RPMI8226 (cell line): ENCODE measurements at regions not wholly inside any gene's neighbourhood (a gene's known extent, or its start where the extent isn't known, plus 50 kb on each side); places are given as distances from the start of the nearest gene placed in this dataset.

Experiments
- DNase-seq: peaks from one replicate; pipeline ENCODE4 v3.0.0-alpha.2; 2015

- DNase-seq: no peak
These were observed 246.1 kb upstream of the FN1 start for GRCh38 chr2:215681799-215682596.

GRCh38 chr2:215680605-215681598, 245.0 kb upstream of the FN1 start:
- DNase-seq: peak; percentile 28

- DNase-seq: no peak
These were observed 242.2 kb upstream of the FN1 start for GRCh38 chr2:215678094-215678493.

GRCh38 chr2:215677481-215677880, 241.6 kb upstream of the FN1 start:
- DNase-seq: no peak

GRCh38 chr2:215672406-215672805, 236.5 kb upstream of the FN1 start:
- DNase-seq: no peak

GRCh38 chr2:215671691-215672090, 235.8 kb upstream of the FN1 start:
- DNase-seq: no peak

GRCh38 chr2:215671244-215671643, 235.4 kb upstream of the FN1 start:
- DNase-seq: no peak

GRCh38 chr2:215670396-215670795, 234.5 kb upstream of the FN1 start:
- no peak for DNase-seq

- DNase-seq: no peak
These were observed 232.5 kb upstream of the FN1 start for GRCh38 chr2:215668378-215668775.

- DNase-seq: no peak
These were observed 231.9 kb upstream of the FN1 start for GRCh38 chr2:215667585-215668377.

- no peak for DNase-seq
These were observed 229.1 kb upstream of the FN1 start for GRCh38 chr2:215664847-215665525.

GRCh38 chr2:215662715-215663114, 226.8 kb upstream of the FN1 start:
- no peak for DNase-seq

GRCh38 chr2:215660687-215661086, 224.8 kb upstream of the FN1 start:
- no peak for DNase-seq

- DNase-seq: no peak
These were observed 223.8 kb upstream of the FN1 start for GRCh38 chr2:215659650-215660049.

GRCh38 chr2:215658635-215659305, 222.9 kb upstream of the FN1 start:
- DNase-seq: no peak

GRCh38 chr2:215657844-215658243, 222.0 kb upstream of the FN1 start:
- no peak for DNase-seq

- no peak for DNase-seq
These were observed 218.4 kb upstream of the FN1 start for GRCh38 chr2:215654148-215654819.

- DNase-seq: no peak
These were observed 217.6 kb upstream of the FN1 start for GRCh38 chr2:215653344-215654030.

- DNase-seq: no peak
These were observed 216.5 kb upstream of the FN1 start for GRCh38 chr2:215652388-215652787.

GRCh38 chr2:215651412-215651811, 215.5 kb upstream of the FN1 start:
- no peak for DNase-seq
